H9 (cell line): ENCODE measurements at regions not wholly inside any gene's neighbourhood (a gene's known extent, or its start where the extent isn't known, plus 50 kb on each side); places are given as distances from the start of the nearest gene placed in this dataset.

Experiments
- DNase-seq: peaks from one replicate; pipeline ENCODE4 v3.0.0-alpha.2; 2017
- H2AFZ ChIP-seq: one replicate; pipeline ENCODE4 v1.6.1; 2013; ENCODE audit warnings: mild to moderate bottlenecking, low read length, control low read depth, moderate library complexity
- H2AK5ac ChIP-seq: 2 replicates; pipeline ENCODE4 v1.6.1; 2013; ENCODE audit warnings: low read length, control low read depth, mixed read lengths; ENCODE audit not compliant: insufficient read length
- H2BK120ac ChIP-seq: one replicate; pipeline ENCODE4 v1.6.1; 2013; ENCODE audit warnings: low read depth, mild to moderate bottlenecking, low read length, control low read depth, inconsistent platforms; ENCODE audit not compliant: poor library complexity, severe bottlenecking
- H2BK12ac ChIP-seq: 2 replicates; pipeline ENCODE4 v1.6.1; 2013; ENCODE audit warnings: low read length, control low read depth, mixed read lengths, low read depth; ENCODE audit not compliant: insufficient read length
- H2BK15ac ChIP-seq: 2 replicates; pipeline ENCODE4 v1.6.1; 2013; ENCODE audit warnings: low read depth, low read length, control low read depth
- H2BK20ac ChIP-seq: one replicate; pipeline ENCODE4 v1.6.1; 2013; ENCODE audit warnings: low read depth, mild to moderate bottlenecking, low read length, control low read depth, inconsistent platforms; ENCODE audit not compliant: poor library complexity, severe bottlenecking
- H2BK5ac ChIP-seq: 2 replicates; pipeline ENCODE4 v1.6.1; 2013; ENCODE audit warnings: low read length, control low read depth, mixed read lengths; ENCODE audit not compliant: insufficient read length
- H3K14ac ChIP-seq: 2 replicates; pipeline ENCODE4 v1.6.1; 2013; ENCODE audit warnings: low read length, control low read depth; ENCODE audit not compliant: insufficient read depth
- H3K18ac ChIP-seq: 2 replicates; pipeline ENCODE4 v1.6.1; 2013; ENCODE audit warnings: low read depth, mild to moderate bottlenecking, mixed read lengths, low read length, control low read depth; ENCODE audit not compliant: insufficient read length
- H3K23ac ChIP-seq: 2 replicates; pipeline ENCODE4 v1.6.1; 2013; ENCODE audit warnings: low read length, control low read depth, mixed read lengths, low read depth; ENCODE audit not compliant: insufficient read length
- H3K23me2 ChIP-seq: 2 replicates; pipeline ENCODE4 v1.6.1; 2013; ENCODE audit warnings: low read depth, mild to moderate bottlenecking, mixed read lengths, low read length, control low read depth; ENCODE audit not compliant: insufficient read length, poor library complexity, severe bottlenecking
- H3K27ac ChIP-seq: 2 replicates; pipeline ENCODE4 v1.5.1; 2013; ENCODE audit warnings: low read length, control low read depth, mixed read lengths, low read depth; ENCODE audit not compliant: insufficient read length
- H3K27me3 ChIP-seq: 2 replicates; pipeline ENCODE4 v1.6.1; 2013; ENCODE audit warnings: low read length, control low read depth, inconsistent platforms; ENCODE audit not compliant: insufficient read depth
- H3K4ac ChIP-seq: 2 replicates; pipeline ENCODE4 v1.6.1; 2013; ENCODE audit warnings: low read depth, mild to moderate bottlenecking, control low read depth, inconsistent platforms, low read length, moderate library complexity
- H3K4me1 ChIP-seq: 2 replicates; pipeline ENCODE4 v1.6.1; 2013; ENCODE audit warnings: low read length, control low read depth, inconsistent platforms; ENCODE audit not compliant: insufficient read depth
- H3K4me2 ChIP-seq: 2 replicates; pipeline ENCODE4 v1.6.1; 2013; ENCODE audit warnings: low read length, control low read depth, mixed read lengths; ENCODE audit not compliant: insufficient read length, insufficient read depth
- H3K56ac ChIP-seq: 2 replicates; pipeline ENCODE4 v1.6.1; 2013; ENCODE audit warnings: low read depth, mild to moderate bottlenecking, mixed read lengths, low read length, control low read depth; ENCODE audit not compliant: insufficient read length
- H3K79me1 ChIP-seq: 2 replicates; pipeline ENCODE4 v1.6.1; 2013; ENCODE audit warnings: low read depth, mild to moderate bottlenecking, moderate library complexity, low read length, control low read depth, inconsistent platforms; ENCODE audit not compliant: insufficient read depth, poor library complexity, severe bottlenecking
- H3K79me2 ChIP-seq: 2 replicates; pipeline ENCODE4 v1.6.1; 2013; ENCODE audit warnings: low read length, control low read depth, inconsistent platforms; ENCODE audit not compliant: insufficient read depth
- H3K9ac ChIP-seq: 2 replicates; pipeline ENCODE4 v1.6.1; 2013; ENCODE audit warnings: low read length, control low read depth, mixed read lengths; ENCODE audit not compliant: insufficient read length; ENCODE audit errors: extremely low read depth
- H3K9me3 ChIP-seq: one replicate; pipeline ENCODE4 v1.6.1; 2013; ENCODE audit warnings: low read depth, low read length, inconsistent platforms; ENCODE audit not compliant: control insufficient read depth
- H3T11ph ChIP-seq: one replicate; pipeline ENCODE4 v1.6.1; 2013; ENCODE audit warnings: mild to moderate bottlenecking, low read length, control low read depth, inconsistent platforms
- H4K20me1 ChIP-seq: one replicate; pipeline ENCODE4 v1.6.1; 2013; ENCODE audit not compliant: control insufficient read depth, insufficient read length, insufficient read depth
- H4K5ac ChIP-seq: 2 replicates; pipeline ENCODE4 v1.6.1; 2013; ENCODE audit warnings: low read depth, mild to moderate bottlenecking, mixed read lengths, low read length, control low read depth; ENCODE audit not compliant: insufficient read length
- H4K8ac ChIP-seq: replicated peaks from 2 replicates; pipeline ENCODE4 v1.6.1; 2013; ENCODE audit warnings: low read length, control low read depth, mixed read lengths, low read depth; ENCODE audit not compliant: insufficient read length
- H4K91ac ChIP-seq: 2 replicates; pipeline ENCODE4 v1.6.1; 2013; ENCODE audit warnings: low read depth, mild to moderate bottlenecking, moderate library complexity, mixed read lengths, low read length, control low read depth; ENCODE audit not compliant: insufficient read length
- H3K27ac Mint-ChIP-seq, 3 experiments: 2 replicates in 2 of 3; 3 replicates in 1 of 3; pipeline ENCODE4 v1.8.0; 2020 to 2021; ENCODE audit warnings: mixed read lengths in 3 of 3, mild to moderate bottlenecking in 1 of 3, moderate library complexity in 1 of 3
- H3K27me3 Mint-ChIP-seq: 2 replicates; pipeline ENCODE4 v1.8.0; 2021; ENCODE audit warnings: low read depth, mild to moderate bottlenecking, moderate library complexity, mixed read lengths
- H3K36me3 Mint-ChIP-seq, 3 experiments: 2 replicates in 2 of 3; 3 replicates in 1 of 3; pipeline ENCODE4 v1.8.0; 2020 to 2021; ENCODE audit warnings: low read depth in 3 of 3, mixed read lengths in 3 of 3; ENCODE audit not compliant: insufficient read depth in 1 of 3
- H3K4me1 Mint-ChIP-seq, 2 experiments: 2 replicates each; pipeline ENCODE4 v1.8.0; 2020; ENCODE audit warnings: mixed read lengths in 2 of 2
- H3K4me3 Mint-ChIP-seq, 2 experiments: 2 replicates in 1 of 2; 3 replicates in 1 of 2; pipeline ENCODE4 v1.8.0; 2020 to 2021; ENCODE audit warnings: mild to moderate bottlenecking in 2 of 2, mixed read lengths in 2 of 2, moderate library complexity in 1 of 2
- H3K9me3 Mint-ChIP-seq, 2 experiments: 2 replicates in 1 of 2; 3 replicates in 1 of 2; pipeline ENCODE4 v1.8.0; 2020; ENCODE audit warnings: mild to moderate bottlenecking in 2 of 2, mixed read lengths in 2 of 2, moderate library complexity in 1 of 2
- WGBS: extraction: QIAGEN DNeasy Blood & Tissue Kit; methylation state at CpG from one replicate; pipeline ENCODE4 v1.1.7; 2013; ENCODE audit warnings: missing lambda C conversion rate, low lambda C conversion rate, mixed read lengths; ENCODE audit not compliant: insufficient read length; ENCODE audit errors: extremely low coverage; 5-methylcytosine and 5-hydroxymethylcytosine counted together
- TF ChIP-seq, protein P1 (sequence below): fragments of 200-600 bp; sonication (generic); conservative IDR thresholded peaks from 3 replicates; pipeline ENCODE4 v1.8.0; 2021; ENCODE audit warnings: antibody characterized with exemption, mild to moderate bottlenecking

DNA sequence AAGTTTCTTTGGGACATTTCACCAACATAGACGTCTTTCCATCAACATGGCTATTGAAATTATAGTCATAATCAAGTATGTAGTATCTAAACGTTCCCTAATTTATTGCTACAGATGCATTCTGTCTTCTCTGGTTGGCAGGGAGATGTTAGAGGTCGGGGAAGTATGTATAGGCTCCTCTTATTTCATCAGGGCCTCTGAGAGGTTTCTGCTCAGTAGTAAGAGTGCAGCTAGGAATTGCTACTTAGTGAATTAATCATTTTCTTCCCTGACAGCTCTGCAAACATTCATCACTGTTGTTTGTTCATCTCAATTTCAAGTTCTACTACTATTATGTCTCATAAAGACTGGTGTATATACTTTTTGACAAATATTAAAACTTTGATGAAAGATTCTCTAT lies 309.7 kb upstream of the NR2F2 start:
- no CpG with 5 or more reads among the region's 3 CpGs for WGBS
- no peaks in the 10 kb centered on the region for H3K4me1 Mint-ChIP-seq

More for the DNA sequence above, 309.7 kb upstream of the NR2F2 start:
- no peak overlapping the region for H3K27ac ChIP-seq
- no peak overlapping the region for H3T11ph ChIP-seq
- no peak overlapping the region for H2BK5ac ChIP-seq
- no peaks in the 10 kb centered on the region for H3K23me2 ChIP-seq
- H3K79me2 ChIP-seq, result no peaks in the 10 kb centered on the region
- no peaks in the 10 kb centered on the region for H3K79me1 ChIP-seq
- H3K23ac ChIP-seq, result no peak overlapping the region
- no peaks in the 10 kb centered on the region; a peak in 1 of 7 replicates for H3K36me3 Mint-ChIP-seq
- H2AK5ac ChIP-seq, result no peak overlapping the region
- no peak overlapping the region for H3K4me3 Mint-ChIP-seq
- no peak overlapping the region for H4K8ac ChIP-seq
- no peak overlapping the region for H3K4me2 ChIP-seq
- H2BK15ac ChIP-seq, result no peak overlapping the region
- no peak overlapping the region for H3K56ac ChIP-seq
- H2BK120ac ChIP-seq, result no peak overlapping the region
- DNase-seq, result no peak
- no peak overlapping the region for H3K27ac Mint-ChIP-seq
- no peak overlapping the region for H3K9ac ChIP-seq
- no peaks in the 10 kb centered on the region for H3K4me1 ChIP-seq
- peaks cover 5 to 8% of the 10 kb centered on the region in 2 experiments for H3K9me3 Mint-ChIP-seq
- H2BK12ac ChIP-seq, result no peak overlapping the region
- no peaks in the 10 kb centered on the region; the same call in 1 of the 2 replicates for H3K27me3 Mint-ChIP-seq
- no peak overlapping the region for H3K14ac ChIP-seq
- no peak overlapping the region for H4K91ac ChIP-seq
- H2AFZ ChIP-seq, result no peak overlapping the region
- H4K5ac ChIP-seq, result no peak overlapping the region
- H3K4ac ChIP-seq, result no peak overlapping the region
- no peak overlapping the region for H2BK20ac ChIP-seq
- H3K9me3 ChIP-seq, result no peaks in the 10 kb centered on the region
- TF ChIP-seq, protein P1, sequence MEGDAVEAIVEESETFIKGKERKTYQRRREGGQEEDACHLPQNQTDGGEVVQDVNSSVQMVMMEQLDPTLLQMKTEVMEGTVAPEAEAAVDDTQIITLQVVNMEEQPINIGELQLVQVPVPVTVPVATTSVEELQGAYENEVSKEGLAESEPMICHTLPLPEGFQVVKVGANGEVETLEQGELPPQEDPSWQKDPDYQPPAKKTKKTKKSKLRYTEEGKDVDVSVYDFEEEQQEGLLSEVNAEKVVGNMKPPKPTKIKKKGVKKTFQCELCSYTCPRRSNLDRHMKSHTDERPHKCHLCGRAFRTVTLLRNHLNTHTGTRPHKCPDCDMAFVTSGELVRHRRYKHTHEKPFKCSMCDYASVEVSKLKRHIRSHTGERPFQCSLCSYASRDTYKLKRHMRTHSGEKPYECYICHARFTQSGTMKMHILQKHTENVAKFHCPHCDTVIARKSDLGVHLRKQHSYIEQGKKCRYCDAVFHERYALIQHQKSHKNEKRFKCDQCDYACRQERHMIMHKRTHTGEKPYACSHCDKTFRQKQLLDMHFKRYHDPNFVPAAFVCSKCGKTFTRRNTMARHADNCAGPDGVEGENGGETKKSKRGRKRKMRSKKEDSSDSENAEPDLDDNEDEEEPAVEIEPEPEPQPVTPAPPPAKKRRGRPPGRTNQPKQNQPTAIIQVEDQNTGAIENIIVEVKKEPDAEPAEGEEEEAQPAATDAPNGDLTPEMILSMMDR, result no peak
- H4K20me1 ChIP-seq, result no peaks in the 10 kb centered on the region
- no peaks in the 10 kb centered on the region for H3K27me3 ChIP-seq
- no peak overlapping the region for H3K18ac ChIP-seq
